ENCODE measurements at regions not wholly inside any gene's neighbourhood (a gene's known extent, or its start where the extent isn't known, plus 50 kb on each side); places are given as distances from the start of the nearest gene placed in this dataset.

GRCh38 chr7:49717547-49717946 lies 55.9 kb upstream of the VWC2 start:
- H3K4me3 Mint-ChIP-seq: no peak overlapping the region
- Histone ChIP-seq H3K9me3 (replicated peaks in 1 of 2; ENCODE audit: control insufficient read depth in 1 of 2, insufficient read depth in 1 of 2, low read length in 2 of 2) (no peaks in the 10 kb centered on the region), H3K27ac (ENCODE audit: low read depth in 1 of 2, low read length in 2 of 2) (no peak overlapping the region), H3K36me3 (replicated peaks in 1 of 2; ENCODE audit: control insufficient read depth in 1 of 2, insufficient read depth in 2 of 2, low read length in 2 of 2) (no peaks in the 10 kb centered on the region), H3K9ac (ENCODE audit: insufficient read depth, low read length, poor library complexity, severe bottlenecking) (no peak overlapping the region), H3K4me1 (ENCODE audit: control insufficient read depth in 1 of 2, insufficient read depth in 2 of 2, low read length in 2 of 2) (no peaks in the 10 kb centered on the region), H2AFZ (ENCODE audit: insufficient read depth, low read depth, low read length, poor library complexity, severe bottlenecking) (no peak overlapping the region), H3K79me2 (ENCODE audit: insufficient read depth, low read length) (no peaks in the 10 kb centered on the region), H4K20me1 (ENCODE audit: insufficient read depth, low read length) (no peaks in the 10 kb centered on the region), H3K27me3 (ENCODE audit: control insufficient read depth in 2 of 2, insufficient read depth in 2 of 2, low read length in 2 of 2) (no peaks in the 10 kb centered on the region), H3K4me3 (replicated peaks in 1 of 3; ENCODE audit: low read depth in 2 of 3, low read length in 3 of 3) (no peak overlapping the region), H3K4me2 (replicated peaks; ENCODE audit: extremely low read depth, low read length, poor library complexity, severe bottlenecking) (no peak overlapping the region)
- H3K9me3 Mint-ChIP-seq: peaks cover 0 to 7% (median 0%) of the 10 kb centered on the region in 7 donors
- H3K27ac Mint-ChIP-seq: no peak overlapping the region
- H3K36me3 Mint-ChIP-seq: no peaks in the 10 kb centered on the region
- peaks cover 0 to 1% (median 0%) of the 10 kb centered on the region in 3 donors for H3K27me3 Mint-ChIP-seq (ENCODE audit: low read depth in 3 of 3)
- no CpG with 5 or more reads among the region's 2 CpGs for WGBS (ENCODE audit: insufficient coverage)
- no peak for TF ChIP-seq CTCF (IDR thresholded peaks at IDR 0.05)
- intact Hi-C loops (cut with micrococcal nuclease): no loop called here
- DNase-seq: no peak
- no peaks in the 10 kb centered on the region for H3K4me1 Mint-ChIP-seq

- peaks cover 0 to 1% (median 0%) of the 10 kb centered on the region in 3 donors for H3K27me3 Mint-ChIP-seq (ENCODE audit: low read depth in 3 of 3)
- H3K4me1 ChIP-seq (ENCODE audit: control insufficient read depth in 1 of 2, insufficient read depth in 2 of 2, low read length in 2 of 2): no peaks in the 10 kb centered on the region
- WGBS (ENCODE audit: insufficient coverage): no CpG with 5 or more reads among the region's 4 CpGs
- TF ChIP-seq CTCF (IDR thresholded peaks at IDR 0.05): no peak
- H3K4me3 Mint-ChIP-seq: no peak overlapping the region
- no peaks in the 10 kb centered on the region for H3K9me3 ChIP-seq (replicated peaks in 1 of 2; ENCODE audit: control insufficient read depth in 1 of 2, insufficient read depth in 1 of 2, low read length in 2 of 2)
- H4K20me1 ChIP-seq (ENCODE audit: insufficient read depth, low read length): no peaks in the 10 kb centered on the region
- H2AFZ ChIP-seq (ENCODE audit: insufficient read depth, low read depth, low read length, poor library complexity, severe bottlenecking): no peak overlapping the region
- H3K79me2 ChIP-seq (ENCODE audit: insufficient read depth, low read length): no peaks in the 10 kb centered on the region
- peaks cover 0 to 7% (median 0%) of the 10 kb centered on the region in 7 donors for H3K9me3 Mint-ChIP-seq
- no peak overlapping the region for H3K9ac ChIP-seq (ENCODE audit: insufficient read depth, low read length, poor library complexity, severe bottlenecking)
- no peaks in the 10 kb centered on the region for H3K36me3 Mint-ChIP-seq
- no peaks in the 10 kb centered on the region for H3K27me3 ChIP-seq (ENCODE audit: control insufficient read depth in 2 of 2, insufficient read depth in 2 of 2, low read length in 2 of 2)
- no peak overlapping the region for H3K4me2 ChIP-seq (replicated peaks; ENCODE audit: extremely low read depth, low read length, poor library complexity, severe bottlenecking)
- H3K36me3 ChIP-seq (replicated peaks in 1 of 2; ENCODE audit: control insufficient read depth in 1 of 2, insufficient read depth in 2 of 2, low read length in 2 of 2): no peaks in the 10 kb centered on the region
- H3K4me3 ChIP-seq (replicated peaks in 1 of 3; ENCODE audit: low read depth in 2 of 3, low read length in 3 of 3): no peak overlapping the region
- DNase-seq: no peak
- H3K27ac Mint-ChIP-seq: no peak overlapping the region
- intact Hi-C loops (cut with micrococcal nuclease): no loop called here
- H3K4me1 Mint-ChIP-seq: no peaks in the 10 kb centered on the region
- H3K27ac ChIP-seq (ENCODE audit: low read depth in 1 of 2, low read length in 2 of 2): no peak overlapping the region
Measured at GRCh38 chr7:49718760-49719159, 54.7 kb upstream of the VWC2 start.
